Kidney (tissue), 13 donors: ENCODE measurements at regions not wholly inside any gene's neighbourhood (a gene's known extent, or its start where the extent isn't known, plus 50 kb on each side); places are given as distances from the start of the nearest gene placed in this dataset.

Source experiments
- DNase-seq, 5 donors: peaks; one replicate each; pipeline ENCODE4 v3.0.0-alpha.2; 2013 to 2020
- FAIRE-seq: peaks from 2 replicates; lab custom pipeline; 2012; peaks lifted over from hg19 to GRCh38; lab: Jason Lieb, UNC
- H3K27ac ChIP-seq, 2 donors: one replicate each; pipeline ENCODE4 v1.7.0; 2013; ENCODE audit warnings: low read depth in 2 of 2, low read length in 2 of 2, inconsistent platforms in 1 of 2
- H3K27me3 ChIP-seq: one replicate; pipeline ENCODE4 v1.7.1; 2013; ENCODE audit warnings: low read length, inconsistent platforms; ENCODE audit not compliant: control insufficient read depth, insufficient read depth
- H3K36me3 ChIP-seq, 3 donors: one replicate each; pipeline versions ENCODE4 v1.7.0 to v1.7.1; 2013; ENCODE audit warnings: low read length in 3 of 3, control low read depth in 1 of 3, inconsistent platforms in 1 of 3; ENCODE audit not compliant: insufficient read depth in 3 of 3, control insufficient read depth in 2 of 3
- H3K4me1 ChIP-seq, 3 donors: one replicate each; pipeline versions ENCODE4 v1.7.0 to v1.7.1; 2013; ENCODE audit warnings: low read length in 3 of 3, inconsistent platforms in 1 of 3, low read depth in 1 of 3; ENCODE audit not compliant: control insufficient read depth in 2 of 3, insufficient read depth in 2 of 3
- H3K4me3 ChIP-seq, 3 donors: one replicate each; pipeline versions ENCODE4 v1.7.0 to v1.8.1; 2013; ENCODE audit warnings: low read length in 3 of 3, control low read depth in 1 of 3, inconsistent platforms in 1 of 3
- H3K9ac ChIP-seq, 3 donors: one replicate each; pipeline versions ENCODE4 v1.7.0 to v1.7.1; 2013; ENCODE audit warnings: low read length in 3 of 3, control low read depth in 1 of 3, inconsistent platforms in 1 of 3
- H3K9me3 ChIP-seq, 3 donors: one replicate each; pipeline versions ENCODE4 v1.7.0 to v1.7.1; 2013; ENCODE audit warnings: low read length in 3 of 3, control low read depth in 1 of 3, inconsistent platforms in 1 of 3; ENCODE audit not compliant: control insufficient read depth in 2 of 3, insufficient read depth in 1 of 3
- intact Hi-C: fragments of 100-400 bp; cut with DNase I; formaldehyde crosslinking; loops from one replicate; pipeline ENCODE4 v1.11.1; 2022
- TF ChIP-seq, protein P1 (sequence below): IDR thresholded peaks from 3 replicates; pipeline ENCODE4 v1.5.1; 2012; ENCODE audit warnings: mild to moderate bottlenecking, moderate library complexity, borderline replicate concordance; ENCODE audit not compliant: insufficient read depth; ENCODE audit errors: extremely low read depth
- donor health status: control.
- donor health status: control.
- donor health status: control.
- donor health status: control.
- donor health status: control.
- donor health status: DM: yes; HTN: yes; CAD: no.
- donor health status: Normal renal cell carcinoma (clear cell type).

- H3K4me3 ChIP-seq = no peak overlapping the region
- H3K9ac ChIP-seq = no peak overlapping the region
- no peaks in the 10 kb centered on the region for H3K27me3 ChIP-seq
- no peak overlapping the region for H3K27ac ChIP-seq
- TF ChIP-seq, protein P1, sequence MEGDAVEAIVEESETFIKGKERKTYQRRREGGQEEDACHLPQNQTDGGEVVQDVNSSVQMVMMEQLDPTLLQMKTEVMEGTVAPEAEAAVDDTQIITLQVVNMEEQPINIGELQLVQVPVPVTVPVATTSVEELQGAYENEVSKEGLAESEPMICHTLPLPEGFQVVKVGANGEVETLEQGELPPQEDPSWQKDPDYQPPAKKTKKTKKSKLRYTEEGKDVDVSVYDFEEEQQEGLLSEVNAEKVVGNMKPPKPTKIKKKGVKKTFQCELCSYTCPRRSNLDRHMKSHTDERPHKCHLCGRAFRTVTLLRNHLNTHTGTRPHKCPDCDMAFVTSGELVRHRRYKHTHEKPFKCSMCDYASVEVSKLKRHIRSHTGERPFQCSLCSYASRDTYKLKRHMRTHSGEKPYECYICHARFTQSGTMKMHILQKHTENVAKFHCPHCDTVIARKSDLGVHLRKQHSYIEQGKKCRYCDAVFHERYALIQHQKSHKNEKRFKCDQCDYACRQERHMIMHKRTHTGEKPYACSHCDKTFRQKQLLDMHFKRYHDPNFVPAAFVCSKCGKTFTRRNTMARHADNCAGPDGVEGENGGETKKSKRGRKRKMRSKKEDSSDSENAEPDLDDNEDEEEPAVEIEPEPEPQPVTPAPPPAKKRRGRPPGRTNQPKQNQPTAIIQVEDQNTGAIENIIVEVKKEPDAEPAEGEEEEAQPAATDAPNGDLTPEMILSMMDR = no peak
- H3K9me3 ChIP-seq = no peaks in the 10 kb centered on the region
- DNase-seq (no peak), FAIRE-seq (peak; percentile 63)
- intact Hi-C loops = no loop called here
- no peaks in the 10 kb centered on the region for H3K36me3 ChIP-seq
- H3K4me1 ChIP-seq = no peaks in the 10 kb centered on the region
Observed at GRCh38 chr12:87782838-87783237, 246.4 kb downstream of the C12orf50 start.

DNA sequence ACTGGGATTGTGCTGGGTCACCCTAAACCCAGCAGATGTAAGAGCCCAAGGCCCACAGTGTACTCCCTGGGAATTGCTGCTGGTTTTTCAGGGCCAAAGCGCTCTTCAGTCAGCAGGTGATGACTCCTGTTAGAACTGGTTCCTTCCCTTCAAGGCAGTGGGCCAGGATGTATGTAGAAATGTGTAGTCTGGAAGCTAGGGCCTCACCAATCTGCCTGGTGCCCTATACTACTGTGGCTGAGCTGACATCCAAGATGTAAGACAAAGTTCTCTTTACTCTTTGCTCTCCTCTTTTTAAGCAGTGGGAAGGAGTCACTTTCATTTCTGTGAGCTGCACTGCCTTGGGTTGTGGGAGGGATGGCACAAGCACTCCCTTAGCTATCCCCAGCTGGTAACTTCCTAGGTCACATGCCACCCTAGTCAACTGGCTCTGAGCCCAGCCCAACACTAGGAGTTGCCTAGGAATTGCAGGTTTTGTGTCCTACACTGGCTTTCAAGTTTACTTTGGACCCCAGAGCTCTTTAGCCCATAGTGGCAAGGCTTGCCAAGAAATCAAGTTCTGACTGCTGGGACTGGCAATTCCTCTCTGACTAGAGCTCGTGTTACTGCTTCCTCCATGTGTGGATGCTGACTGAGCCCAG is 249.2 kb downstream of the C12orf50 start:
- intact Hi-C loops = no loop called here
- FAIRE-seq (no peak), DNase-seq (no peak)
- H3K9ac ChIP-seq = no peak overlapping the region
- H3K9me3 ChIP-seq = no peaks in the 10 kb centered on the region
- no peak overlapping the region for H3K4me3 ChIP-seq
- H3K4me1 ChIP-seq = no peaks in the 10 kb centered on the region
- no peaks in the 10 kb centered on the region for H3K36me3 ChIP-seq
- TF ChIP-seq, protein P1 = no peak
- H3K27ac ChIP-seq = no peak overlapping the region
- no peaks in the 10 kb centered on the region for H3K27me3 ChIP-seq

DNA sequence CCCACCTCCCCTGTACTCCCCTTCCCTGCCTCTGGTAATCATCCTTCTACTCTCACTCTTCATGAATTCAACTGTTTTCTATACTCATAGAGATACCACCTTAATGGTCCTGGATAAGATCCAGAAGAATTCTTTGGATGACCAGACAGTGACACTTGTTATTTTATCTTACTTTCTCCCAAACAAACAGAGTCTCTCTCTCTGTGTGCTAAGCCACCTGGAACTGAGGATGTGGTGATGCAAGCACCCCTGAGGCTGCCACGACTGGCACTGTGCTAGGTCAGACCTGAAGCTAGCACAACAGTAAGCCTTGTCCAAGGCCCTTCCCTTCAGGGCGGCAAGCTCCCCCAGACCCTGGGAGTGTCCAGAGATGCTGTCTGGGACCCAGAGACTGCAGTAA is 250.2 kb downstream of the C12orf50 start:
- no peak for FAIRE-seq
- intact Hi-C loops = no loop called here
- peak in 1 of 5 donors; percentile 64 for DNase-seq
- Histone ChIP-seq H3K4me3 (no peak overlapping the region), H3K4me1 (no peaks in the 10 kb centered on the region), H3K9me3 (no peaks in the 10 kb centered on the region), H3K36me3 (no peaks in the 10 kb centered on the region), H3K27ac (no peak overlapping the region), H3K27me3 (no peaks in the 10 kb centered on the region), H3K9ac (no peak overlapping the region)
- TF ChIP-seq, protein P1 = no peak

GRCh38 chr12:87778065-87778464 is 251.1 kb downstream of the C12orf50 start:
- H3K36me3 ChIP-seq = no peaks in the 10 kb centered on the region
- intact Hi-C loops = no loop called here
- no peak overlapping the region for H3K4me3 ChIP-seq
- TF ChIP-seq, protein P1 = no peak
- H3K9me3 ChIP-seq = no peaks in the 10 kb centered on the region
- H3K27me3 ChIP-seq = no peaks in the 10 kb centered on the region
- H3K27ac ChIP-seq = no peak overlapping the region
- DNase-seq (no peak), FAIRE-seq (no peak)
- no peak overlapping the region for H3K9ac ChIP-seq
- H3K4me1 ChIP-seq = no peaks in the 10 kb centered on the region
